ENCODE measurements at regions not wholly inside any gene's neighbourhood (a gene's known extent, or its start where the extent isn't known, plus 50 kb on each side); places are given as distances from the start of the nearest gene placed in this dataset.

- TF ChIP-seq EP300 (IDR thresholded peaks at IDR 0.05) (no peak), POLR2A (IDR thresholded peaks at IDR 0.05) (no peak), POLR2AphosphoS5 (IDR thresholded peaks at IDR 0.05) (no peak)
- TF ChIP-seq, protein P1, sequence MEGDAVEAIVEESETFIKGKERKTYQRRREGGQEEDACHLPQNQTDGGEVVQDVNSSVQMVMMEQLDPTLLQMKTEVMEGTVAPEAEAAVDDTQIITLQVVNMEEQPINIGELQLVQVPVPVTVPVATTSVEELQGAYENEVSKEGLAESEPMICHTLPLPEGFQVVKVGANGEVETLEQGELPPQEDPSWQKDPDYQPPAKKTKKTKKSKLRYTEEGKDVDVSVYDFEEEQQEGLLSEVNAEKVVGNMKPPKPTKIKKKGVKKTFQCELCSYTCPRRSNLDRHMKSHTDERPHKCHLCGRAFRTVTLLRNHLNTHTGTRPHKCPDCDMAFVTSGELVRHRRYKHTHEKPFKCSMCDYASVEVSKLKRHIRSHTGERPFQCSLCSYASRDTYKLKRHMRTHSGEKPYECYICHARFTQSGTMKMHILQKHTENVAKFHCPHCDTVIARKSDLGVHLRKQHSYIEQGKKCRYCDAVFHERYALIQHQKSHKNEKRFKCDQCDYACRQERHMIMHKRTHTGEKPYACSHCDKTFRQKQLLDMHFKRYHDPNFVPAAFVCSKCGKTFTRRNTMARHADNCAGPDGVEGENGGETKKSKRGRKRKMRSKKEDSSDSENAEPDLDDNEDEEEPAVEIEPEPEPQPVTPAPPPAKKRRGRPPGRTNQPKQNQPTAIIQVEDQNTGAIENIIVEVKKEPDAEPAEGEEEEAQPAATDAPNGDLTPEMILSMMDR (IDR thresholded peaks at IDR 0.05), result no peak
- WGBS, 2 donors (ENCODE audit: low coverage in 1 of 2), result 77 to 80% methylated on average over 3 of the region's 3 CpGs
- Histone ChIP-seq H3K36me3 (no peaks in the 10 kb centered on the region), H3K27me3 (no peaks in the 10 kb centered on the region), H3K4me1 (no peaks in the 10 kb centered on the region), H3K4me3 (no peak overlapping the region), H3K27ac (no peak overlapping the region), H3K9me3 (no peaks in the 10 kb centered on the region)
- ATAC-seq, result no peak
Measured at GRCh38 chr14:44053422-44053821, 453.7 kb downstream of the FSCB start.

- Histone ChIP-seq H3K27me3 (no peaks in the 10 kb centered on the region), H3K27ac (no peak overlapping the region), H3K4me1 (no peaks in the 10 kb centered on the region), H3K4me3 (no peak overlapping the region), H3K9me3 (no peaks in the 10 kb centered on the region), H3K36me3 (no peaks in the 10 kb centered on the region)
- WGBS, 2 donors (ENCODE audit: low coverage in 1 of 2), result 80 to 89% methylated on average over 2 of the region's 2 CpGs
- ATAC-seq, result no peak
- TF ChIP-seq POLR2A (IDR thresholded peaks at IDR 0.05), result no peak
- TF ChIP-seq, protein P1 (IDR thresholded peaks at IDR 0.05), result no peak
- TF ChIP-seq POLR2AphosphoS5 (IDR thresholded peaks at IDR 0.05), result no peak
- TF ChIP-seq EP300 (IDR thresholded peaks at IDR 0.05), result no peak
Measured at GRCh38 chr14:44041700-44042099, 465.4 kb downstream of the FSCB start.

GRCh38 chr14:44040561-44040960, 466.5 kb downstream of the FSCB start:
- TF ChIP-seq POLR2A (IDR thresholded peaks at IDR 0.05), result no peak
- TF ChIP-seq, protein P1 (IDR thresholded peaks at IDR 0.05), result no peak
- TF ChIP-seq POLR2AphosphoS5 (IDR thresholded peaks at IDR 0.05), result no peak
- no peak for TF ChIP-seq EP300 (IDR thresholded peaks at IDR 0.05)
- Histone ChIP-seq H3K36me3 (no peaks in the 10 kb centered on the region), H3K27ac (no peak overlapping the region), H3K4me3 (no peak overlapping the region), H3K27me3 (no peaks in the 10 kb centered on the region), H3K4me1 (no peaks in the 10 kb centered on the region), H3K9me3 (no peaks in the 10 kb centered on the region)
- ATAC-seq, result no peak
- 67% methylated on average over 1 of the region's 1 CpG; no CpG with 5 or more reads in 1 of the 2 donors for WGBS, 2 donors (ENCODE audit: low coverage in 1 of 2)

GRCh38 chr14:44036248-44036647, 470.8 kb downstream of the FSCB start:
- Histone ChIP-seq H3K27me3 (no peaks in the 10 kb centered on the region), H3K27ac (no peak overlapping the region), H3K4me1 (no peaks in the 10 kb centered on the region), H3K9me3 (no peaks in the 10 kb centered on the region), H3K4me3 (no peak overlapping the region), H3K36me3 (no peaks in the 10 kb centered on the region)
- no peak for TF ChIP-seq POLR2A (IDR thresholded peaks at IDR 0.05)
- TF ChIP-seq, protein P1 (IDR thresholded peaks at IDR 0.05), result no peak
- no peak for TF ChIP-seq POLR2AphosphoS5 (IDR thresholded peaks at IDR 0.05)
- no peak for TF ChIP-seq EP300 (IDR thresholded peaks at IDR 0.05)
- no peak for ATAC-seq
- 20 to 22% methylated on average over 1 of the region's 1 CpG for WGBS, 2 donors (ENCODE audit: low coverage in 1 of 2)

- WGBS, 2 donors (ENCODE audit: low coverage in 1 of 2), result 43 to 61% methylated on average over 2 of the region's 2 CpGs
- H3K4me1 ChIP-seq, result no peaks in the 10 kb centered on the region
- H3K27me3 ChIP-seq, result no peaks in the 10 kb centered on the region
- no peak for TF ChIP-seq POLR2A (IDR thresholded peaks at IDR 0.05)
- no peak for TF ChIP-seq POLR2AphosphoS5 (IDR thresholded peaks at IDR 0.05)
- TF ChIP-seq, protein P1 (IDR thresholded peaks at IDR 0.05), result no peak
- no peak for TF ChIP-seq EP300 (IDR thresholded peaks at IDR 0.05)
- no peak overlapping the region for H3K4me3 ChIP-seq
- no peak overlapping the region for H3K27ac ChIP-seq
- H3K9me3 ChIP-seq, result no peaks in the 10 kb centered on the region
- no peaks in the 10 kb centered on the region for H3K36me3 ChIP-seq
- ATAC-seq, result no peak
Measured at GRCh38 chr14:44035707-44036106, 471.4 kb downstream of the FSCB start.

All from gastroesophageal sphincter (tissue), 4 donors.